HL-60 (cell line): ENCODE measurements at regions not wholly inside any gene's neighbourhood (a gene's known extent, or its start where the extent isn't known, plus 50 kb on each side); places are given as distances from the start of the nearest gene placed in this dataset.

Experiments
- DNase-seq, 2 experiments: peaks; one replicate each; pipeline ENCODE4 v3.0.0-alpha.2; 2010 to 2020; ENCODE audit warnings: low read depth in 1 of 2, low spot score in 1 of 2
- H3K27ac ChIP-seq: fragments of 250-450 bp; sonication (Bioruptor Pico); replicated peaks from 2 replicates; pipeline ENCODE4 v1.5.1; 2020; ENCODE audit warnings: mild to moderate bottlenecking, moderate library complexity
- H3K27me3 ChIP-seq: fragments of 250-450 bp; sonication (Bioruptor Pico); 2 replicates; pipeline ENCODE4 v1.5.1; 2021; ENCODE audit warnings: mild to moderate bottlenecking, moderate library complexity; ENCODE audit not compliant: insufficient read depth, poor library complexity, severe bottlenecking
- H3K4me3 ChIP-seq: replicated peaks from 2 replicates; pipeline ENCODE4 v1.5.1; 2011; ENCODE audit warnings: mild to moderate bottlenecking, control low read depth, low read length; ENCODE audit not compliant: insufficient read depth
- CTCF ChIP-seq: IDR thresholded peaks from one replicate; pipeline ENCODE4 v1.5.1; 2011; ENCODE audit warnings: low read length, control low read depth, inconsistent platforms; ENCODE audit not compliant: insufficient read depth
- GABPA ChIP-seq: IDR thresholded peaks from 2 replicates; pipeline ENCODE4 v1.6.1; 2012; ENCODE audit warnings: low read depth
- POLR2AphosphoS5 ChIP-seq: IDR thresholded peaks from 2 replicates; pipeline ENCODE4 v1.6.1; 2012; ENCODE audit warnings: low read depth
- REST ChIP-seq: IDR thresholded peaks from 2 replicates; pipeline ENCODE4 v1.6.1; 2012; ENCODE audit warnings: low read depth; ENCODE audit not compliant: insufficient replicate concordance
- SPI1 ChIP-seq: IDR thresholded peaks from 2 replicates; pipeline ENCODE4 v1.6.1; 2012; ENCODE audit warnings: low read depth, mild to moderate bottlenecking, borderline replicate concordance

- Histone ChIP-seq H3K4me3 (no peak overlapping the region), H3K27ac (no peak overlapping the region), H3K27me3 (no peaks in the 10 kb centered on the region)
- no peak for DNase-seq
- no peak for TF ChIP-seq GABPA
- TF ChIP-seq SPI1: no peak
- TF ChIP-seq CTCF: no peak
- no peak for TF ChIP-seq POLR2AphosphoS5
- peak; percentile 38 for TF ChIP-seq REST
Observed at GRCh38 chr3:194749631-194750490, 64.2 kb downstream of the FAM43A start.

DNA sequence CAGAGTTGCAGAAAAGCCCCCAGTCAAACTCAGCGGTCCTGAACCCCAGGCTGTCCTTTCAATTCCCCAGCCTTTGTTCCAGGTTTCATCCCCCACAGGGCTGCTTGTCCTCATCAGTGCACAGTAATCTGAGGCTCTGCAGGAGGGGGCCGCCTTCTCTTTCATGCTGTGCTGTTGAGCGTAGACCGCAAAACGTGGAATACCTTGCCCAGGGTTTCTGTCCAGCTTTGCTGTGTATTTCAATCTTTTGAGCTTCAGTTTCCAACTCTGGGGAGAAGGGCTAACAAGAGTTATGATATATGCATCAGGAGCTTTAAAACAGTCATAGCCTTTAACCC, 64.8 kb downstream of the FAM43A start:
- no peak overlapping the region for H3K27ac ChIP-seq
- H3K27me3 ChIP-seq: no peaks in the 10 kb centered on the region
- H3K4me3 ChIP-seq: no peak overlapping the region
- TF ChIP-seq SPI1 (no peak), POLR2AphosphoS5 (no peak), REST (no peak), GABPA (no peak), CTCF (no peak)
- DNase-seq: no peak

DNA sequence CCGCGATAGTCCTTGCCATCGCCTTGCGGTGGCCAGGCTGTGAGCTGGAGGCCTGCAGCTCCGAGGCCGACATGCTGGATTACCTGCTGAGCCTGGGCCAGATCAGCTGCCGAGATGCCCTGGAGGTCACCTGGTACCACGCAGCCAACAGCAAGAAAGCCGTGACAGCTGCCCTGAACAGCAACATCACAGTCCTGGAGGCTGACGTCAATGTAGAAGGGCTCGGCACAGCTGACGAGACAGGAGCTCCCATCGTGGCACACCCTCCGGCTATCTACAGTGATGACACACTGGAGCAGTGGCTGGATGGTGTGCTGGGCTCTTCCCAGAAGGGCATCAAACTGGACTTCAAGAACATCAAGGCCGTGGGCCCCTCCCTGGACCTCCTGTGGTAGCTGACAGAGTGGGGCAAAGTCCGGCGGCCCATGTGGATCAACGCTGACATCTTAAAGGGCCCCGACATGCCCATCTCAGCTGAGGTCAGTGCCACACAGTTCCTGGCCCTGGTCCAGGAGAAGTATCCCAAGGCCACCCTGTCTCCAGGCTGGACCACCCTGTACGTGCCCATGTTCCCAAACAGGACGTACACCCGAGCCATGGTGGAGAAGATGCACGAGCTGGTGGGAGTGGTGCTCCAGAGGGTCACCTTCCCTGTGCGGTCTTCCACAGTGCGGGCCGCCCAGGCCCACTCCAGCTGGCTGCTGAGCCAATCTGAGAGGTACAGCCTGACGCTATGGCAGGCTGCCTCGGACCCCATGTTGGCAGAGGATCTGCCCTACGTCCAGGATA, 70.2 kb downstream of the FAM43A start:
- no peak for DNase-seq
- TF ChIP-seq GABPA (no peak), CTCF (no peak), REST (no peak), SPI1 (no peak)
- Histone ChIP-seq H3K27me3 (no peaks in the 10 kb centered on the region), H3K4me3 (no peak overlapping the region), H3K27ac (no peak overlapping the region)
